Progenitor cell of endocrine pancreas (in vitro differentiated cells): ENCODE measurements at regions not wholly inside any gene's neighbourhood (a gene's known extent, or its start where the extent isn't known, plus 50 kb on each side); places are given as distances from the start of the nearest gene placed in this dataset.

Experiments
- DNase-seq: peaks from one replicate; pipeline ENCODE4 v3.0.0; 2021; ENCODE audit warnings: low spot score; ENCODE audit not compliant: unreplicated experiment
- H3K27ac Mint-ChIP-seq: 2 replicates; pipeline ENCODE4 v1.8.0; 2021; ENCODE audit warnings: mild to moderate bottlenecking, moderate library complexity, mixed read lengths
- H3K27me3 Mint-ChIP-seq: 2 replicates; pipeline ENCODE4 v1.8.0; 2021; ENCODE audit warnings: mixed read lengths
- H3K36me3 Mint-ChIP-seq: 2 replicates; pipeline ENCODE4 v1.8.0; 2022; ENCODE audit warnings: mixed read lengths; ENCODE audit not compliant: insufficient read depth
- H3K4me1 Mint-ChIP-seq: 2 replicates; pipeline ENCODE4 v1.8.0; 2021; ENCODE audit warnings: low read depth, mixed read lengths
- H3K4me3 Mint-ChIP-seq: 2 replicates; pipeline ENCODE4 v1.8.0; 2021; ENCODE audit warnings: low read depth, mild to moderate bottlenecking, moderate library complexity, mixed read lengths
- H3K9me3 Mint-ChIP-seq: 2 replicates; pipeline ENCODE4 v1.8.0; 2021; ENCODE audit warnings: low read depth, mixed read lengths
- TF ChIP-seq, protein P1 (sequence below): fragments of 200-600 bp; sonication (generic); IDR thresholded peaks from one replicate; pipeline ENCODE4 v1.5.0; 2021; ENCODE audit warnings: antibody characterized with exemption, mild to moderate bottlenecking; ENCODE audit not compliant: unreplicated experiment

DNA sequence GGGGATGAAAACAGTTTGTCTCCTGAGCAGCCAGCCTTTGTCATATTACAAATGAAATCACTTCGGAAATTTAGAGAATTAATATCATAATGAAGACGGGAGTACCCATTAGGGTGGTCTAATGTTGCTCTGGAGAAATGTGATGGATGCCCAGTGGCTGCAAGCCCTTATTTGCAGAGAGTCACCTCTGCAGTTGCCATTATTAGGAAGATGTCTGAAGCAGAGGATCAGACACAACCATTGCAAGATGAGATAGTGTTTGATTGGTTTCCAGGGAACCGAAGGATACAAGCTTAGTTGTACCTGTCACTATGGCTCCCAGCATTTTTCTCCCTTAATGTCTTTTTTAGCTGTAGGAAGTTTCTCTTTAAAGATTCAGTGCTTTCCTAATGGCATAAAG lies 272.4 kb downstream of the FIGN start:
- H3K27ac Mint-ChIP-seq: no peak overlapping the region
- H3K9me3 Mint-ChIP-seq: no peaks in the 10 kb centered on the region
- no peaks in the 10 kb centered on the region for H3K36me3 Mint-ChIP-seq
- DNase-seq: no peak
- H3K4me1 Mint-ChIP-seq: no peaks in the 10 kb centered on the region
- H3K4me3 Mint-ChIP-seq: no peak overlapping the region
- TF ChIP-seq, protein P1, sequence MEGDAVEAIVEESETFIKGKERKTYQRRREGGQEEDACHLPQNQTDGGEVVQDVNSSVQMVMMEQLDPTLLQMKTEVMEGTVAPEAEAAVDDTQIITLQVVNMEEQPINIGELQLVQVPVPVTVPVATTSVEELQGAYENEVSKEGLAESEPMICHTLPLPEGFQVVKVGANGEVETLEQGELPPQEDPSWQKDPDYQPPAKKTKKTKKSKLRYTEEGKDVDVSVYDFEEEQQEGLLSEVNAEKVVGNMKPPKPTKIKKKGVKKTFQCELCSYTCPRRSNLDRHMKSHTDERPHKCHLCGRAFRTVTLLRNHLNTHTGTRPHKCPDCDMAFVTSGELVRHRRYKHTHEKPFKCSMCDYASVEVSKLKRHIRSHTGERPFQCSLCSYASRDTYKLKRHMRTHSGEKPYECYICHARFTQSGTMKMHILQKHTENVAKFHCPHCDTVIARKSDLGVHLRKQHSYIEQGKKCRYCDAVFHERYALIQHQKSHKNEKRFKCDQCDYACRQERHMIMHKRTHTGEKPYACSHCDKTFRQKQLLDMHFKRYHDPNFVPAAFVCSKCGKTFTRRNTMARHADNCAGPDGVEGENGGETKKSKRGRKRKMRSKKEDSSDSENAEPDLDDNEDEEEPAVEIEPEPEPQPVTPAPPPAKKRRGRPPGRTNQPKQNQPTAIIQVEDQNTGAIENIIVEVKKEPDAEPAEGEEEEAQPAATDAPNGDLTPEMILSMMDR: no peak
- peaks cover 33% of the 10 kb centered on the region for H3K27me3 Mint-ChIP-seq

DNA sequence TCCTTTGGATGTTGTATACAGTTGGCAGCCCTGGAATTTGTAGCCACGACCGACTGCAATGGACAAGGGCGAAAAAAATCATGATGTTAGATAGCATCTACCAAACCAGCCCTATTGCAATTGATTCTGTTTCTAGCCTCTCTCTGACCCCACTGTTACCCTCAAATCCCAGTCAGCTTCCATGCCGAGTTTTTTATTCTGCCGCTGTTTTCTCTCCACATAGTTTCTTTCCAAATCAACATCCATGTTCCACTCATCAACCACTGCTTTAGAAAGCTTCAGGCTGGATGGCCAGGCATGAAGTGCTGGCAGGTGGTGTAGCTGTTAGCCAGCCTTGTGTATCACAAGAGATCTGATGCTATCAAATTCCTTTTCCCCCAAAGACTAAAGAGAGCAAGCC lies 272.8 kb downstream of the FIGN start:
- peaks cover 32% of the 10 kb centered on the region for H3K27me3 Mint-ChIP-seq
- no peak for DNase-seq
- H3K4me1 Mint-ChIP-seq: peaks cover 1% of the 10 kb centered on the region
- no peaks in the 10 kb centered on the region for H3K9me3 Mint-ChIP-seq
- no peak overlapping the region for H3K27ac Mint-ChIP-seq
- no peak overlapping the region for H3K4me3 Mint-ChIP-seq
- TF ChIP-seq, protein P1: no peak
- H3K36me3 Mint-ChIP-seq: no peaks in the 10 kb centered on the region

DNA sequence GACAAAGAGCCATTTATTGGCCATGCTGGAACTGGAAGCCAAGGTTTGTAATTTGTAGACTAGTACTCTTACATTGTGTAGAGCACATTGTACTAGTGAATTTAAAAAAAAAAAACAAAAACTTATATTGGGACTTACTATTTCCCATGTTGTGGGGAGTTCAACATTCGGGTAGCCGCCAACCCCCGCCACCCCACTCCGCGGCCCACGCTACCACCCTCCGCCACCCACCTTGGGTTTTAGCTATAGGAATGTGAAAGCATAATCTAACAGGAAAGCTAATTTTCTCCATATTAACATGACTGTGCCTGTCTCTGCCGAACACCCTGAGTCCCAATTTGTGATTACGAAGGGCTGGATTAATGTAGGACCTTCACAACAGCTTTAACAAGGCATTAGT lies 275.8 kb downstream of the FIGN start:
- peaks cover 21% of the 10 kb centered on the region for H3K4me1 Mint-ChIP-seq
- peaks cover 13% of the 10 kb centered on the region for H3K27me3 Mint-ChIP-seq
- H3K9me3 Mint-ChIP-seq: no peaks in the 10 kb centered on the region
- no peak overlapping the region for H3K27ac Mint-ChIP-seq
- no peak overlapping the region for H3K4me3 Mint-ChIP-seq
- H3K36me3 Mint-ChIP-seq: no peaks in the 10 kb centered on the region
- TF ChIP-seq, protein P1: no peak
- no peak for DNase-seq

DNA sequence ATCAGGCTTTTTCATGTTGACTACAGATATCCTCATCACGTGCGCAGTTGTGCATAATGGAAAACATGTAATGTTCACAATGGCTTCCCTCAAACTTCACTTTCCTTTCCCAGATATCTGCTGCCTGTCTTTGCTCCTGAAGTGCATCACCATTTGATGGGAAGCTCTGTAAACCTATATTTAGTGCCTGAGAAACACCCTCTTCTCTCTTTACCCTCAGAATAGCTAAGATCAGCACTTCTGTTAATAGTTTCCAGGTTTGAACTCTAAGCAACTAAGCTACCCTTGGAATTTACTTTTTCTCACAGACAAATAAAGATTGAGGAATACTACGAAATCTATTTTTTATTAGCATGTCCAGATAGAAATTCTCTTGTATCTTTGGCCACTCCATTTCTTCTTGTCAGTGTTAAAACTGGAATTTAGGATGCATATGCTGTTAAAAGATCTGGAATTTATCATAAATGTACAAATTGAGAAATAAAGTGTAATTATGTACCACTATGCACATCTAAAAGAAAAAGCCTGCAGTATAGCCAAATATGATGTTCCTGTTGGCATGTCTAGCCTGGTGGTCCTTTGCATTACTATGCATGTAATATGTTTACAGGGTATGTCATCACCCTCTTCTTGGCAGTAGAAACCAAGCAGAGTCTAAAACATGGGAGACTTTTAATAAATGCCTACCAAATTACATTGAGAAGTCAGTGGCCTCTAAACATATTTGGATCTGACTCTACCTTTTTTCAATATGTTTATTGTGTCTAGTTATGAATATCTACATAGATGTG lies 278.7 kb downstream of the FIGN start:
- DNase-seq: no peak
- Mint-ChIP-seq H3K4me3 (no peak overlapping the region), H3K4me1 (peaks cover 30% of the 10 kb centered on the region), H3K9me3 (no peaks in the 10 kb centered on the region), H3K27ac (no peak overlapping the region), H3K36me3 (no peaks in the 10 kb centered on the region), H3K27me3 (no peaks in the 10 kb centered on the region)
- TF ChIP-seq, protein P1: no peak

DNA sequence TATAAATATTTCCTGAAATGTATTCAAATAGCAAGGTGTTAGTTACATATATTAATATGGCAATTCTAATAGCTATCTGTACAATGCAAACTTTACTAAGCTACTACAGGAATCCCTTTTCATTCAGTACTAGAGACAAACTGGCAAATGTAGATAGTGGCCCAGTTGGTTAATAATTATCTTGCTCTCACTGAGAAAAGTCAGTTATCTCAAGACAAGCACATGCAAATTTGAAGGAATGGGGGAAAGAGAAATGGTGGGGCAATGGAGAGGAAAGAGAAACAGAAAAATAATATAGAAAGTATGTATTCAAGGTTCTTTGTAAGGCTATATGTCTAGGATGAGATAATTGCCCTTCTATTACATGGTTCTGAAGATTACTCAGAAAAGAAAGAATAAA lies 280.0 kb downstream of the FIGN start:
- Mint-ChIP-seq H3K9me3 (no peaks in the 10 kb centered on the region), H3K27ac (no peak overlapping the region), H3K4me3 (no peak overlapping the region), H3K27me3 (no peaks in the 10 kb centered on the region), H3K36me3 (no peaks in the 10 kb centered on the region), H3K4me1 (peaks cover 30% of the 10 kb centered on the region)
- no peak for DNase-seq
- TF ChIP-seq, protein P1: no peak
